Occipital lobe (tissue), 1 donor: ENCODE measurements at regions not wholly inside any gene's neighbourhood (a gene's known extent, or its start where the extent isn't known, plus 50 kb on each side); places are given as distances from the start of the nearest gene placed in this dataset.
"Not testable (repeated sequence)": the region's sequence is repeated elsewhere in the genome, so short reads cannot be mapped to it uniquely, and the experiment has no call there.

ENCODE experiments used
- DNase-seq: peaks from one replicate; lab custom pipeline; 2025; lab: John Stamatoyannopoulos, UW

GRCh38 chr15:53036641-53037040 lies 246.5 kb upstream of the ONECUT1 start:
- no peak for DNase-seq

GRCh38 chr15:53034767-53035245 lies 244.7 kb upstream of the ONECUT1 start:
- no peak for DNase-seq

- DNase-seq, result no peak
Measured at GRCh38 chr15:53033709-53034108, 243.6 kb upstream of the ONECUT1 start.

GRCh38 chr15:53031469-53031868 lies 241.3 kb upstream of the ONECUT1 start:
- DNase-seq, result no peak

- DNase-seq, result no peak
Measured at GRCh38 chr15:53022788-53023187, 232.7 kb upstream of the ONECUT1 start.

GRCh38 chr15:53013329-53013728 lies 223.2 kb upstream of the ONECUT1 start:
- DNase-seq, result no peak

- DNase-seq, result not testable (repeated sequence)
Measured at GRCh38 chr15:53011779-53012178, 221.6 kb upstream of the ONECUT1 start.

GRCh38 chr15:53009093-53009492 lies 219.0 kb upstream of the ONECUT1 start:
- DNase-seq, result no peak

- DNase-seq, result no peak
Measured at GRCh38 chr15:53000409-53000808, 210.3 kb upstream of the ONECUT1 start.

GRCh38 chr15:52997123-52997522 lies 207.0 kb upstream of the ONECUT1 start:
- no peak for DNase-seq

GRCh38 chr15:52994290-52994689 lies 204.2 kb upstream of the ONECUT1 start:
- DNase-seq, result no peak

GRCh38 chr15:52984507-52984906 lies 194.4 kb upstream of the ONECUT1 start:
- DNase-seq, result no peak

- DNase-seq, result no peak
Measured at GRCh38 chr15:52980446-52980845, 190.3 kb upstream of the ONECUT1 start.

GRCh38 chr15:52976516-52977075 lies 186.5 kb upstream of the ONECUT1 start:
- DNase-seq, result no peak

GRCh38 chr15:52975941-52976449 lies 185.9 kb upstream of the ONECUT1 start:
- no peak for DNase-seq

GRCh38 chr15:52963865-52964264 lies 173.7 kb upstream of the ONECUT1 start:
- no peak for DNase-seq

- no peak for DNase-seq
Measured at GRCh38 chr15:52960283-52960682, 170.1 kb upstream of the ONECUT1 start.

GRCh38 chr15:52943746-52944145 lies 153.6 kb upstream of the ONECUT1 start:
- no peak for DNase-seq

GRCh38 chr15:52936489-52936888 lies 146.4 kb upstream of the ONECUT1 start:
- DNase-seq, result no peak

GRCh38 chr15:52925130-52925529 lies 135.0 kb upstream of the ONECUT1 start:
- DNase-seq, result no peak

GRCh38 chr15:52924630-52925029 lies 134.5 kb upstream of the ONECUT1 start:
- DNase-seq, result no peak

GRCh38 chr15:52923626-52924025 lies 133.5 kb upstream of the ONECUT1 start:
- DNase-seq, result no peak

GRCh38 chr15:52922871-52923270 lies 132.7 kb upstream of the ONECUT1 start:
- no peak for DNase-seq

- DNase-seq, result no peak
Measured at GRCh38 chr15:52912172-52912571, 122.0 kb upstream of the ONECUT1 start.
